ENCODE measurements at regions not wholly inside any gene's neighbourhood (a gene's known extent, or its start where the extent isn't known, plus 50 kb on each side); places are given as distances from the start of the nearest gene placed in this dataset.

DNA sequence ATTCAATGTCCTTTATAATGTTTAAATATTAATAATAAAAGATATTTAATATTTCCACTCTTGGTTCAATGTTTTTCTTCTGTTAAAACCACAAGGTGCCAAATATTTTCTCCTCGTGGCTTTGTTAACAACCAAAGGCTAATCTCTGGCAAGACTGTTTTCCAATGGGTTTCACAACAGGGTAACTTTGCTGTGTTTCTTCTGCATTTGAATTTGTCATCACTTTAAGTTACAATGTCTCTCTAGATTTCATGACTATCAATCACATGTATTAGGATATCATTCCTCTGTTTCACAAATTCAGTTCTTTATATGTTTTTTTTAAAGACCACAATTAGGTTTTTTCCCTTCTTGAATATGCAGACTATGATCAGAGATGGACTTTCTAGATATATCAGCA, 469.8 kb upstream of the ACVR2A start:
- Histone ChIP-seq H3K4me1 (peaks cover 0 to 8% (median 0%) of the 10 kb centered on the region in 4 donors), H3K4me3 (no peak overlapping the region), H3K36me3 (no peaks in the 10 kb centered on the region), H3K27me3 (no peaks in the 10 kb centered on the region), H3K27ac (no peak overlapping the region), H3K9me3 (no peaks in the 10 kb centered on the region)
- TF ChIP-seq POLR2A (IDR thresholded peaks at IDR 0.05), result no peak
- TF ChIP-seq, protein P1, sequence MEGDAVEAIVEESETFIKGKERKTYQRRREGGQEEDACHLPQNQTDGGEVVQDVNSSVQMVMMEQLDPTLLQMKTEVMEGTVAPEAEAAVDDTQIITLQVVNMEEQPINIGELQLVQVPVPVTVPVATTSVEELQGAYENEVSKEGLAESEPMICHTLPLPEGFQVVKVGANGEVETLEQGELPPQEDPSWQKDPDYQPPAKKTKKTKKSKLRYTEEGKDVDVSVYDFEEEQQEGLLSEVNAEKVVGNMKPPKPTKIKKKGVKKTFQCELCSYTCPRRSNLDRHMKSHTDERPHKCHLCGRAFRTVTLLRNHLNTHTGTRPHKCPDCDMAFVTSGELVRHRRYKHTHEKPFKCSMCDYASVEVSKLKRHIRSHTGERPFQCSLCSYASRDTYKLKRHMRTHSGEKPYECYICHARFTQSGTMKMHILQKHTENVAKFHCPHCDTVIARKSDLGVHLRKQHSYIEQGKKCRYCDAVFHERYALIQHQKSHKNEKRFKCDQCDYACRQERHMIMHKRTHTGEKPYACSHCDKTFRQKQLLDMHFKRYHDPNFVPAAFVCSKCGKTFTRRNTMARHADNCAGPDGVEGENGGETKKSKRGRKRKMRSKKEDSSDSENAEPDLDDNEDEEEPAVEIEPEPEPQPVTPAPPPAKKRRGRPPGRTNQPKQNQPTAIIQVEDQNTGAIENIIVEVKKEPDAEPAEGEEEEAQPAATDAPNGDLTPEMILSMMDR (IDR thresholded peaks at IDR 0.05), result no peak
- DNase-seq, result no peak

DNA sequence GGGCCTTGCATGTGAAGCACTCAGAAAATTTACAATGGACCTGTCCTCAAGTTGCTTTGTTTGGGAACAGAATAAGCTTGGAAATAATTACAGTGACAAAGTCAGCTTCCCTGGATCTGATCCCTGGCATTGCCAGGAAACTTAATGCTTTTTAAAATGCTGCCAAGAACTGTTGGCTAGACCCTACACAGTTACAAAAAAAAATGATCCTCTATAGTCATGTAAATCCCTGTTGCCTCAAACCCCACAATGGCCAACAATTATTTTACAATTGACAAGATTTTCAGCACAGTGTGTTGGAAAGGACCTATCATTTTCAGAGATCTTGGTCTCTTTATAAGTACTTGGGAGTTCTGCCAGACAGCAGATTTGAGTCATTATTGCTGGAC, 470.4 kb upstream of the ACVR2A start:
- Histone ChIP-seq H3K4me1 (peaks cover 0 to 8% (median 0%) of the 10 kb centered on the region in 4 donors), H3K36me3 (no peaks in the 10 kb centered on the region), H3K4me3 (no peak overlapping the region), H3K27me3 (no peaks in the 10 kb centered on the region), H3K27ac (no peak overlapping the region), H3K9me3 (no peaks in the 10 kb centered on the region)
- DNase-seq, result no peak
- no peak for TF ChIP-seq POLR2A (IDR thresholded peaks at IDR 0.05)
- TF ChIP-seq, protein P1 (IDR thresholded peaks at IDR 0.05), result no peak

DNA sequence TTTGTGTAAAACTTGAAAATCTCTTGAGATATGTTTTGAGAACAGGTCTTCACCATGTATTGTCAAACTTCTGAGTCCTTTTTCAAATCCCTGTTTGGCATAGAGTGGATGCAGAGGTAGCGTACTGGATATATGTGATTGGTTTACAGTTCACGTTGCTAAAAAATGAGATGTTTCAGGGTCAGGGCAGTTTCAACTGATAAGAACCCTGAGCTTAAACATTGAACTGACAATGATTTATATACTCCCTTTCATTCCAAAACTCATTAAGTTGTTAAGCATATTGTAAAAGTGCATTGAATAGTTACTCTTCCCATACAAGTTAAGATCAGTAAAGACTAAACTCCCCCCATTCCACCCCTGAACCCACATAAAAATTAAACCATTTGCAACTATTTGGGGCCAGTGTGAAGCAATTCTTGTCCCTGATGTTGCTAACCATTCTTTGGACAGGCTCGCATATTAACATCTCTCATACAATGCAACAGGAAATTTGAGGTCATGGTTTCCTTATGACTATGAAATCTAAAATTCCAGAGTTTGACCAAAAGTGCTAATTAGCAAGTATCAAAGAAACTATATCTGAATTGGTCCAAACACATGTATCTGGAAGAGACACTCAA, 470.9 kb upstream of the ACVR2A start:
- H3K36me3 ChIP-seq, result no peaks in the 10 kb centered on the region
- peaks cover 0 to 8% (median 0%) of the 10 kb centered on the region in 4 donors for H3K4me1 ChIP-seq
- TF ChIP-seq POLR2A (IDR thresholded peaks at IDR 0.05), result no peak
- TF ChIP-seq, protein P1 (IDR thresholded peaks at IDR 0.05), result no peak
- H3K4me3 ChIP-seq, result no peak overlapping the region
- no peak for DNase-seq
- H3K9me3 ChIP-seq, result no peaks in the 10 kb centered on the region
- H3K27me3 ChIP-seq, result no peaks in the 10 kb centered on the region
- no peak overlapping the region for H3K27ac ChIP-seq

DNA sequence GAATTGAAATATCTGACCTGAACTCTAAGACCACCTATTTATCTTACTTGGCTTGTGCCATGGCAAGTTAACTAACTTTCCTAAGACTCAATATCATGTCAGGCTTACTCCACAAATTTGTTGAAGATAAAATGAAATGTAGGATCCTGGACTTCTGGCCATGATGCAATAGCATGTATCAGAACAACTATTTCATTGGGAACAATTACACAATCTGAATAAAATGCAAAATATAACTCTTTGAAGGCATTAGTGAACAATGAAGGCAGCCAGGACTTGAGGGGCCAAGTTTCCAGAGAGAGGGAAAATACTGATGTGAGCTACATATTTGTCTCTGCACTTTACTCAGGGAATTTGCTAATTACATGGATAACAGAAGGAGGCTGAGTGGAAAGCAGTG, 476.5 kb upstream of the ACVR2A start:
- no peaks in the 10 kb centered on the region for H3K9me3 ChIP-seq
- H3K36me3 ChIP-seq, result no peaks in the 10 kb centered on the region
- no peak overlapping the region for H3K27ac ChIP-seq
- H3K4me1 ChIP-seq, result no peaks in the 10 kb centered on the region
- no peak for DNase-seq
- H3K27me3 ChIP-seq, result no peaks in the 10 kb centered on the region
- no peak overlapping the region for H3K4me3 ChIP-seq
- TF ChIP-seq, protein P1 (IDR thresholded peaks at IDR 0.05), result no peak
- no peak for TF ChIP-seq POLR2A (IDR thresholded peaks at IDR 0.05)

DNA sequence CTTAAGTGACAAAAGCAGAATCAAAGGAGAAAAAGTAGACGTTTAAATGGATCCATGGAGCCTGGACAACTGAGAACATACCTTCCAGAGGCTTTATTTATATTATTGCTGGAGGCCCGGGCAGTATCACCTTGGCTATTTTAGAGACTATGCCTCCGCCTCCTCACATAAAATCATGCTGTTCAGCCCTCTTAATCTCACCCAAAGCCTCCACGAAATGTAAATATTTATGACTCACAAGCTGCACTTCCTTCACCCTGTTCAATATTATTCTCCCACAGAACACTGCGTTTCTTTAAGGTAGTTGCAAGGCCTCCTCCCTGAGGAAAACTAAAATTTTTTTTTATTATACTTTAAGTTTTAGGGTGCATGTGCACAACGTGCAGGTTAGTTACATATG, 478.6 kb upstream of the ACVR2A start:
- H3K27me3 ChIP-seq, result no peaks in the 10 kb centered on the region
- no peaks in the 10 kb centered on the region for H3K4me1 ChIP-seq
- H3K36me3 ChIP-seq, result no peaks in the 10 kb centered on the region
- DNase-seq, result no peak
- no peak overlapping the region for H3K4me3 ChIP-seq
- no peak overlapping the region for H3K27ac ChIP-seq
- TF ChIP-seq POLR2A (IDR thresholded peaks at IDR 0.05), result no peak
- TF ChIP-seq, protein P1 (IDR thresholded peaks at IDR 0.05), result no peak
- no peaks in the 10 kb centered on the region for H3K9me3 ChIP-seq

DNA sequence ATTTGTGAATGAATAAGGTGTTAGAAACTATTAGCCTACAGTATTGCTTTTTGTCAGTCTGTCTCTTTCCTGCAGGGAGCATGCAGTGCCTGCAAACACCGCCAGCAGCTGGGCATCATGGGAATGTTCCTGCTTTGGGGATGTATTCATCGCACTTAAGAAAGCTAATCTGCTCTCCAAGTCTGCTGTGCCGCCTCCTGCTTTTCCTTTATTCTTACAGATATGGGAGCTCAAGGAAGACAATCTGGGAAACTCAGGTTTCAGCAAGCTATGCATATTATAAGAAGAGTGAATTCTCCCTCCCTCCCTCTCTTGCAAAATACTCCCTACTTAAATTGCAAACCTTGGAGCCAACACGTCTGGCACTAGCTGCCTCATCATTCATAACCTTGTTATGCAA, 479.2 kb upstream of the ACVR2A start:
- no peak for DNase-seq
- Histone ChIP-seq H3K27me3 (no peaks in the 10 kb centered on the region), H3K4me3 (no peak overlapping the region), H3K27ac (no peak overlapping the region), H3K36me3 (no peaks in the 10 kb centered on the region), H3K4me1 (no peaks in the 10 kb centered on the region), H3K9me3 (no peaks in the 10 kb centered on the region)
- no peak for TF ChIP-seq POLR2A (IDR thresholded peaks at IDR 0.05)
- TF ChIP-seq, protein P1 (IDR thresholded peaks at IDR 0.05), result no peak

Measured in Peyer's patch (tissue), 4 donors.